ENCODE measurements at regions not wholly inside any gene's neighbourhood (a gene's known extent, or its start where the extent isn't known, plus 50 kb on each side); places are given as distances from the start of the nearest gene placed in this dataset.
"Not testable (repeated sequence)": the region's sequence is repeated elsewhere in the genome, so short reads cannot be mapped to it uniquely, and the experiment has no call there.

GRCh38 chr18:59848002-59848401, 51.8 kb upstream of the PMAIP1 start:
- no peak overlapping the region for H3K4me3 ChIP-seq (ENCODE audit: control insufficient read depth in 1 of 2, extremely low read depth in 1 of 2, low read length in 1 of 2)
- peaks cover 3 to 6% (median 3%) of the 10 kb centered on the region in 3 donors for H3K4me1 Mint-ChIP-seq
- peaks cover 0 to 2% of the 10 kb centered on the region in 2 experiments for H3K27me3 ChIP-seq (replicated peaks in 1 of 2; ENCODE audit: control insufficient read depth in 2 of 2, extremely low read depth in 1 of 2, insufficient read depth in 2 of 2, low read length in 1 of 2)
- H3K27ac Mint-ChIP-seq, result no peak overlapping the region
- H3K4me1 ChIP-seq (ENCODE audit: control insufficient read depth in 1 of 2, extremely low read depth in 1 of 2, insufficient read depth in 2 of 2, low read length in 2 of 2), result peaks cover 0 to 2% of the 10 kb centered on the region in 2 experiments
- WGBS (ENCODE audit: insufficient coverage), result 60% methylated on average over 1 of the region's 4 CpGs
- ATAC-seq (replicated peaks in 1 of 4), result no peak
- no peaks in the 10 kb centered on the region for H3K9me3 ChIP-seq
- ChIA-PET POLR2A (no interaction called here), CTCF (interaction anchor here in 1 of 2 donors (0.7 to 1.1 kb wide), 2 partner anchors 9 to 23 kb away, joined by 3 to 6 read pairs; no protein-coding TSS in a partner anchor)
- DNase-seq, result no peak
- H3K36me3 Mint-ChIP-seq, result no peaks in the 10 kb centered on the region
- H3K27ac ChIP-seq (ENCODE audit: low read length), result no peak overlapping the region
- no peak overlapping the region for H3K4me3 Mint-ChIP-seq
- H3K9me3 Mint-ChIP-seq, result no peaks in the 10 kb centered on the region
- peaks cover 0 to 4% of the 10 kb centered on the region in 2 donors for H3K27me3 Mint-ChIP-seq
- H3K36me3 ChIP-seq (ENCODE audit: control insufficient read depth in 2 of 2, extremely low read depth in 1 of 2, insufficient read depth in 1 of 2, low read length in 1 of 2), result no peaks in the 10 kb centered on the region

- H3K27me3 Mint-ChIP-seq; H3K9me3 ChIP-seq; DNase-seq; H3K27ac Mint-ChIP-seq; H3K4me3 Mint-ChIP-seq; H3K4me1 Mint-ChIP-seq; POLR2A ChIA-PET; H3K36me3 ChIP-seq (ENCODE audit: control insufficient read depth in 2 of 2, extremely low read depth in 1 of 2, insufficient read depth in 1 of 2, low read length in 1 of 2); H3K27me3 ChIP-seq (replicated peaks in 1 of 2; ENCODE audit: control insufficient read depth in 2 of 2, extremely low read depth in 1 of 2, insufficient read depth in 2 of 2, low read length in 1 of 2); H3K36me3 Mint-ChIP-seq; H3K9me3 Mint-ChIP-seq; H3K4me3 ChIP-seq (ENCODE audit: control insufficient read depth in 1 of 2, extremely low read depth in 1 of 2, low read length in 1 of 2); CTCF ChIA-PET; H3K4me1 ChIP-seq (ENCODE audit: control insufficient read depth in 1 of 2, extremely low read depth in 1 of 2, insufficient read depth in 2 of 2, low read length in 2 of 2); ATAC-seq (replicated peaks in 1 of 4); H3K27ac ChIP-seq (ENCODE audit: low read length): not testable (repeated sequence)
- no CpG with 5 or more reads among the region's 5 CpGs for WGBS (ENCODE audit: insufficient coverage)
These were observed 52.3 kb upstream of the PMAIP1 start for GRCh38 chr18:59847491-59847846.

- no peak overlapping the region for H3K4me3 Mint-ChIP-seq
- DNase-seq, result peak in 1 of 35 experiments; percentile 3
These were observed 52.8 kb upstream of the PMAIP1 start for GRCh38 chr18:59846814-59847490.

GRCh38 chr18:59842947-59843346, 56.8 kb upstream of the PMAIP1 start:
- ATAC-seq (replicated peaks in 1 of 4) (no peak), DNase-seq (no peak)
- Histone ChIP-seq H3K4me3 (ENCODE audit: control insufficient read depth in 1 of 2, extremely low read depth in 1 of 2, low read length in 1 of 2) (no peak overlapping the region), H3K4me1 (ENCODE audit: control insufficient read depth in 1 of 2, extremely low read depth in 1 of 2, insufficient read depth in 2 of 2, low read length in 2 of 2) (peaks cover 0 to 2% of the 10 kb centered on the region in 2 experiments), H3K27ac (ENCODE audit: low read length) (no peak overlapping the region), H3K36me3 (ENCODE audit: control insufficient read depth in 2 of 2, extremely low read depth in 1 of 2, insufficient read depth in 1 of 2, low read length in 1 of 2) (no peaks in the 10 kb centered on the region), H3K27me3 (replicated peaks in 1 of 2; ENCODE audit: control insufficient read depth in 2 of 2, extremely low read depth in 1 of 2, insufficient read depth in 2 of 2, low read length in 1 of 2) (peaks cover 0 to 2% of the 10 kb centered on the region in 2 experiments), H3K9me3 (no peaks in the 10 kb centered on the region)
- H3K4me3 Mint-ChIP-seq, result no peak overlapping the region
- no peaks in the 10 kb centered on the region for H3K9me3 Mint-ChIP-seq
- POLR2A ChIA-PET, result no interaction called here
- H3K27me3 Mint-ChIP-seq, result peaks cover 0 to 4% of the 10 kb centered on the region in 2 donors
- H3K4me1 Mint-ChIP-seq, result peaks cover 3 to 6% (median 3%) of the 10 kb centered on the region in 3 donors
- H3K36me3 Mint-ChIP-seq, result no peaks in the 10 kb centered on the region
- no CpG with 5 or more reads among the region's 4 CpGs for WGBS (ENCODE audit: insufficient coverage)
- CTCF ChIA-PET, result no interaction called here
- H3K27ac Mint-ChIP-seq, result no peak overlapping the region

More at GRCh38 chr18:59846814-59847490, 52.8 kb upstream of the PMAIP1 start:
- Histone ChIP-seq H3K27me3 (replicated peaks in 1 of 2; ENCODE audit: control insufficient read depth in 2 of 2, extremely low read depth in 1 of 2, insufficient read depth in 2 of 2, low read length in 1 of 2) (peaks cover 0 to 2% of the 10 kb centered on the region in 2 experiments), H3K36me3 (ENCODE audit: control insufficient read depth in 2 of 2, extremely low read depth in 1 of 2, insufficient read depth in 1 of 2, low read length in 1 of 2) (no peaks in the 10 kb centered on the region), H3K4me1 (ENCODE audit: control insufficient read depth in 1 of 2, extremely low read depth in 1 of 2, insufficient read depth in 2 of 2, low read length in 2 of 2) (peaks cover 0 to 2% of the 10 kb centered on the region in 2 experiments), H3K4me3 (ENCODE audit: control insufficient read depth in 1 of 2, extremely low read depth in 1 of 2, low read length in 1 of 2) (no peak overlapping the region), H3K27ac (ENCODE audit: low read length) (no peak overlapping the region), H3K9me3 (no peaks in the 10 kb centered on the region)
- no peak overlapping the region for H3K27ac Mint-ChIP-seq
- ChIA-PET CTCF (interaction anchor here in 1 of 2 donors (1.3 kb wide), 1 partner anchor 9 kb away, joined by 3 read pairs; no protein-coding TSS in a partner anchor), POLR2A (no interaction called here)
- 80% methylated on average over 3 of the region's 9 CpGs for WGBS (ENCODE audit: insufficient coverage)
- no peaks in the 10 kb centered on the region for H3K9me3 Mint-ChIP-seq
- no peaks in the 10 kb centered on the region for H3K36me3 Mint-ChIP-seq
- peaks cover 0 to 4% of the 10 kb centered on the region in 2 donors for H3K27me3 Mint-ChIP-seq
- no peak for ATAC-seq (replicated peaks in 1 of 4)
- H3K4me1 Mint-ChIP-seq, result peaks cover 3 to 6% (median 3%) of the 10 kb centered on the region in 3 donors

- H3K4me3 Mint-ChIP-seq, result no peak overlapping the region
- no peaks in the 10 kb centered on the region for H3K4me1 ChIP-seq (ENCODE audit: control insufficient read depth in 1 of 2, extremely low read depth in 1 of 2, insufficient read depth in 2 of 2, low read length in 2 of 2)
- H3K27me3 Mint-ChIP-seq, result no peaks in the 10 kb centered on the region
- ATAC-seq (replicated peaks in 1 of 4), result no peak
- no peaks in the 10 kb centered on the region for H3K36me3 Mint-ChIP-seq
- CTCF ChIA-PET, result interaction anchor here in 1 of 2 donors (0.7 kb wide), 1 partner anchor 84 kb away, joined by 3 read pairs; no protein-coding TSS in a partner anchor
- H3K9me3 Mint-ChIP-seq, result no peaks in the 10 kb centered on the region
- no peak overlapping the region for H3K4me3 ChIP-seq (ENCODE audit: control insufficient read depth in 1 of 2, extremely low read depth in 1 of 2, low read length in 1 of 2)
- peaks cover 0 to 2% (median 0%) of the 10 kb centered on the region in 3 donors for H3K4me1 Mint-ChIP-seq
- no peak for DNase-seq
- H3K27ac ChIP-seq (ENCODE audit: low read length), result no peak overlapping the region
- POLR2A ChIA-PET, result no interaction called here
- H3K9me3 ChIP-seq, result no peaks in the 10 kb centered on the region
- no peaks in the 10 kb centered on the region for H3K36me3 ChIP-seq (ENCODE audit: control insufficient read depth in 2 of 2, extremely low read depth in 1 of 2, insufficient read depth in 1 of 2, low read length in 1 of 2)
- no peak overlapping the region for H3K27ac Mint-ChIP-seq
- 81% methylated on average over 3 of the region's 5 CpGs for WGBS (ENCODE audit: insufficient coverage)
- peaks cover 0 to 3% of the 10 kb centered on the region in 2 experiments for H3K27me3 ChIP-seq (replicated peaks in 1 of 2; ENCODE audit: control insufficient read depth in 2 of 2, extremely low read depth in 1 of 2, insufficient read depth in 2 of 2, low read length in 1 of 2)
These were observed 59.7 kb upstream of the PMAIP1 start for GRCh38 chr18:59839931-59840685.

- no peak overlapping the region for H3K4me3 ChIP-seq (ENCODE audit: control insufficient read depth in 1 of 2, extremely low read depth in 1 of 2, low read length in 1 of 2)
- no peak overlapping the region for H3K27ac ChIP-seq (ENCODE audit: low read length)
- ATAC-seq (replicated peaks in 1 of 4) (no peak), DNase-seq (no peak)
- Mint-ChIP-seq H3K36me3 (no peaks in the 10 kb centered on the region), H3K27ac (no peak overlapping the region), H3K9me3 (no peaks in the 10 kb centered on the region), H3K4me1 (peaks cover 0 to 2% (median 0%) of the 10 kb centered on the region in 3 donors), H3K4me3 (no peak overlapping the region), H3K27me3 (no peaks in the 10 kb centered on the region)
- CTCF ChIA-PET, result interaction anchor here in 1 of 2 donors (0.6 to 1.1 kb wide), 3 partner anchors 9 to 1715 kb away, joined by 3 read pairs; no protein-coding TSS in a partner anchor
- no peaks in the 10 kb centered on the region for H3K36me3 ChIP-seq (ENCODE audit: control insufficient read depth in 2 of 2, extremely low read depth in 1 of 2, insufficient read depth in 1 of 2, low read length in 1 of 2)
- POLR2A ChIA-PET, result no interaction called here
- H3K9me3 ChIP-seq, result no peaks in the 10 kb centered on the region
- H3K27me3 ChIP-seq (replicated peaks in 1 of 2; ENCODE audit: control insufficient read depth in 2 of 2, extremely low read depth in 1 of 2, insufficient read depth in 2 of 2, low read length in 1 of 2), result peaks cover 0 to 3% of the 10 kb centered on the region in 2 experiments
- 90% methylated on average over 1 of the region's 2 CpGs for WGBS (ENCODE audit: insufficient coverage)
- no peaks in the 10 kb centered on the region for H3K4me1 ChIP-seq (ENCODE audit: control insufficient read depth in 1 of 2, extremely low read depth in 1 of 2, insufficient read depth in 2 of 2, low read length in 2 of 2)
These were observed 60.5 kb upstream of the PMAIP1 start for GRCh38 chr18:59839246-59839645.

All from T-cell (primary cell).